NT2/D1 (cell line): ENCODE measurements at regions not wholly inside any gene's neighbourhood (a gene's known extent, or its start where the extent isn't known, plus 50 kb on each side); places are given as distances from the start of the nearest gene placed in this dataset.

ENCODE experiments used
- YY1 ChIP-seq: IDR thresholded peaks from 2 replicates; pipeline ENCODE4 v1.6.1; 2011; ENCODE audit not compliant: insufficient read length, insufficient read depth
- ZNF274 ChIP-seq: IDR thresholded peaks from 2 replicates; pipeline ENCODE4 v1.6.1; 2011; ENCODE audit warnings: mild to moderate bottlenecking, low read depth, low read length

DNA sequence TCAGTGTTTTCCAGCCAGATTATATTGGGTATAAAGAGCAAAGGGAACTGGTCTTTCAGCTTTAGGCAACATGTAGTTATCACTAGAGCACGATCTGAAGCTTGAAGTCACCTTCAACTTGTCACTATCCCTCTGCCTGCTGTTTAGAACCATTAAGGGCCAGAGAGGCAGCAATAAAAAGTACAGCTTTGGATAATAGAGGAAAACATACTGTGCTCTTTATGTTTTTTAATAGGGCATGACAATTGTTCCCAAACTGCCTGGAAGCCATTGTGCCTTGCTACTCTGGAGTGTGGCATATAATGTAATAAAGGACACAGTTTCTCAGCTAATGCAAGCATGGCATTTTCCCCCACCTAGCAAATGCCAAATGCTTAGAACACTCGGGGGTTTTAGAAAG is 1912.0 kb upstream of the RAG2 start:
- no peak for TF ChIP-seq YY1
- TF ChIP-seq ZNF274: no peak
